Muscle of leg (tissue), 3 donors: ENCODE measurements at regions not wholly inside any gene's neighbourhood (a gene's known extent, or its start where the extent isn't known, plus 50 kb on each side); places are given as distances from the start of the nearest gene placed in this dataset.

ENCODE experiments used
- DNase-seq: peaks from one replicate; pipeline ENCODE4 v3.0.0; 2013
- H3K27ac ChIP-seq: one replicate; pipeline ENCODE4 v1.5.1; 2013; ENCODE audit warnings: mild to moderate bottlenecking, low read length, control low read depth
- H3K27me3 ChIP-seq: one replicate; pipeline ENCODE4 v1.6.1; 2013; ENCODE audit warnings: low read length; ENCODE audit not compliant: control insufficient read depth, insufficient read depth
- H3K36me3 ChIP-seq: one replicate; pipeline ENCODE4 v1.6.1; 2013; ENCODE audit warnings: low read length; ENCODE audit not compliant: control insufficient read depth, insufficient read depth
- H3K4me1 ChIP-seq: one replicate; pipeline ENCODE4 v1.6.1; 2013; ENCODE audit warnings: low read length; ENCODE audit not compliant: control insufficient read depth, insufficient read depth
- H3K4me3 ChIP-seq: one replicate; pipeline ENCODE4 v1.5.1; 2013; ENCODE audit warnings: low read length, control low read depth
- H3K9me3 ChIP-seq: replicated peaks from 2 replicates; pipeline ENCODE4 v1.6.1; 2013; ENCODE audit warnings: low read depth, low read length; ENCODE audit not compliant: control insufficient read depth
- WGBS: methylation state at CpG from one replicate; pipeline ENCODE4 v1.1.5; 2013; ENCODE audit warnings: missing lambda C conversion rate; ENCODE audit not compliant: insufficient coverage; 5-methylcytosine and 5-hydroxymethylcytosine counted together

- Histone ChIP-seq H3K9me3 (no peaks in the 10 kb centered on the region), H3K27me3 (no peaks in the 10 kb centered on the region), H3K36me3 (no peaks in the 10 kb centered on the region), H3K4me1 (no peaks in the 10 kb centered on the region), H3K4me3 (no peak overlapping the region), H3K27ac (peak overlapping the region; percentile 29)
- no CpG with 5 or more reads among the region's 3 CpGs for WGBS
- DNase-seq: peak; percentile 88
Measured at GRCh38 chr10:28219251-28219650, 83.6 kb downstream of the MPP7 start.

DNA sequence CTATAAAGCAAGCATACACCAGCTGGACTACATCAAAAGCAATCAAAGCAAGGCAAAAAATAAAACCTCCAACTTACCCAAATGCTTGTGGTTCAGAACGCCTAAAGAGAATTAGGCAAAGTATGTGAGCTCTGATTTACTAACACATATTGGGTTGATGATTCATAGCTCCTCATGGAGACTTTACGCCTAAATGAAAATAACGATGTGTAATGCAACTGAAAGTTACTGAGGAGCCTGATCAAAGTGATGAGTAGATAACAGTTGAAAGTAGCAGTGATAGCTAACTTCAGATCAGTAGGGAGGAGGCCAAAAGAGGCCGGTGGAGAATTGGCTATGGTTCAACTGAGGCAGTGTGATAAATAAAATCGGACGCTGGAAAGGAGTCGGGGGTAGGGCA, 85.0 kb downstream of the MPP7 start:
- no peaks in the 10 kb centered on the region for H3K36me3 ChIP-seq
- H3K4me3 ChIP-seq: no peak overlapping the region
- no peak for DNase-seq
- H3K9me3 ChIP-seq: no peaks in the 10 kb centered on the region
- WGBS: 74% methylated on average over 5 of the region's 7 CpGs
- no peak overlapping the region for H3K27ac ChIP-seq
- no peaks in the 10 kb centered on the region for H3K27me3 ChIP-seq
- H3K4me1 ChIP-seq: no peaks in the 10 kb centered on the region

- H3K9me3 ChIP-seq: no peaks in the 10 kb centered on the region
- WGBS: 71% methylated on average over 1 of the region's 3 CpGs
- no peaks in the 10 kb centered on the region for H3K4me1 ChIP-seq
- no peaks in the 10 kb centered on the region for H3K27me3 ChIP-seq
- no peak overlapping the region for H3K4me3 ChIP-seq
- no peak overlapping the region for H3K27ac ChIP-seq
- no peaks in the 10 kb centered on the region for H3K36me3 ChIP-seq
- DNase-seq: no peak
Measured at GRCh38 chr10:28215930-28216329, 86.9 kb downstream of the MPP7 start.

DNA sequence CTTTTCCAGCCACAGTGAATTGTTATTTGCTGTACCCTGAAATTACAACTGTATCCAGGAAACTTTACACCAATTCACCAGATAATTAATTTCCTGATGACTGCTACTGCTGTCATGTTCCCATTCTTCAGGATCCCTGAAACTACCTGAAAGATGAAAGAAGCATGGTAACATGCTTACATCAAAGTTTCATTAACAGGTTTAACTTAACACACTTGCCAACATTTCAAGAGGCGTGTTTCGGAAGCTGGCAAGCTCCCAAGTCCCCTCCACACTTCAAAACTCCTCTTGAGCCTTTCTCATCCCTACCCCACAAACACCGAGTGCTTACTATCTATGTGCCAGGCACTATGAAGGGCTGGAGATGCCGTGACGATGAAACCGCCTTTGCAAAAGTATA, 88.6 kb downstream of the MPP7 start:
- no peak overlapping the region for H3K27ac ChIP-seq
- H3K36me3 ChIP-seq: no peaks in the 10 kb centered on the region
- no peak for DNase-seq
- no peak overlapping the region for H3K4me3 ChIP-seq
- H3K9me3 ChIP-seq: no peaks in the 10 kb centered on the region
- no peaks in the 10 kb centered on the region for H3K4me1 ChIP-seq
- H3K27me3 ChIP-seq: no peaks in the 10 kb centered on the region
- no CpG with 5 or more reads among the region's 6 CpGs for WGBS

GRCh38 chr10:28211759-28212158, 91.1 kb downstream of the MPP7 start:
- H3K36me3 ChIP-seq: no peaks in the 10 kb centered on the region
- peaks cover 3% of the 10 kb centered on the region for H3K9me3 ChIP-seq
- H3K27ac ChIP-seq: no peak overlapping the region
- no peak overlapping the region for H3K4me3 ChIP-seq
- no peak for DNase-seq
- no peaks in the 10 kb centered on the region for H3K4me1 ChIP-seq
- H3K27me3 ChIP-seq: no peaks in the 10 kb centered on the region
- WGBS: 79% methylated on average over 2 of the region's 5 CpGs

- Histone ChIP-seq H3K9me3 (peaks cover 3% of the 10 kb centered on the region), H3K4me1 (peaks cover 1% of the 10 kb centered on the region), H3K4me3 (no peak overlapping the region), H3K27ac (no peak overlapping the region), H3K36me3 (no peaks in the 10 kb centered on the region), H3K27me3 (no peaks in the 10 kb centered on the region)
- no CpG with 5 or more reads among the region's 2 CpGs for WGBS
- DNase-seq: no peak
Measured at GRCh38 chr10:28207799-28208198, 95.1 kb downstream of the MPP7 start.

DNA sequence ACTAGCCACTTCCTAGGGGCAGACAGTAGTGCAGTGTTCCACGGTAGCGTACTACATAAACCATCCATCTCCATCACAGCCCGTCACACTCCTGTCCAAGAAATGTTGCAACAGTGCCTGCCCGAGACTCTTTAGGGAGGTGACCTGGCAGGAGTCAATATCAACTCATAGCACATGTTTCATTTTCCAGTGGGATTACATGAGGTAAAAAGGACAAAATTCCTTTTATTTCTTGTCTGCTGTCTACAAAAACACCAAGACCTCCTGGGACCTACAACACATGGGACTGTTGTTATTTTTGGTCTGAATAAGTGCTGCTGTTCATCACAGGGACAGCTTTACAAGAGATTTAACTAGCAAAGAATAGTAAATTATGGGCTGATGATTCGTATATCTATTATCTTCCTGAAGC, 99.9 kb downstream of the MPP7 start:
- 15% methylated on average over 3 of the region's 5 CpGs for WGBS
- no peaks in the 10 kb centered on the region for H3K27me3 ChIP-seq

DNA sequence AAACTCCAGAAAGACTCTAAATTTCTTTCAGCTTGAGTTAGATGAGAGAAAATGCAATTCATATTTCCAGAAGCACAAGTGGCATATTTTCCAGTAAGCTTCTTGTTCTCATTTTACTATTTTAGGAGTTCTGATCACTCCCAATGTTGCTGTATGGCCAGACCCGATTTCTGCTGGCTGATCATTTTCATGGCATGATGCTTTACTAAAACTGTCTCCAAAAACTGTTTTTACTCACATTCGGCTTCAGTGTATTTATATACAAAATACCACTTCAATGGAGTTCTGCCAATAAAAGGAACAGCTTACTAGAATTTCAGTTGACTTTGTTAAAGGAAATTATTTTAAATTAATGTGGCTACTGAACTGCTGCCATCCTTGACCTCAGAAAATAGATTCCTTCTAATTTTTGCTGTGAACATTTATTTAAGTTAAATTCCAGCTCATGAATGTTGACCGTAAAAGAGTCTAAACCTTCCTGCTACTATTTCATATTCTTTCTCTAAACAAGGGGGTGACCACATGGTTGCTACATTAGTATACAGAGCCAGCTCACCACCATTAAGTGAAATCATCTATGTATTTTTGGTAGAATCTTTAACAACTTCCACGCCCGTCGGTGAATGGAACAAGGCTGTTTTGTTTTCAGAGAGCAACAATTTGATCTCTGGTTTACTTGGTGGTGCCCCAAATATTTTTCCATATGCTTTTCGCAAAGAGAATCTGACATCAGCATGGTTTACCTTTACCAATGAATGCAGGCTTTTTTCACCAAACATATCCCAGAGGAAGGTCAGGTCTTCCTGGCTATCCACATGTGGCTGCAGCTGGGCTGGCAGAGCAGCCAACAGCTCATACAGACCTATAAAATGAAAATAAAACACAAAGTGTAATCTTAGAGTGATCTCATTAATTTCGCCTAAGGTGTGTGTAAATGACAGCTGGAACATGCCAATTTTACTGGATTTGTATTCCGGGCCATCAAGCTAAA, 101.2 kb downstream of the MPP7 start:
- no peaks in the 10 kb centered on the region for H3K36me3 ChIP-seq
- no peaks in the 10 kb centered on the region for H3K9me3 ChIP-seq
- no peaks in the 10 kb centered on the region for H3K27me3 ChIP-seq
- peak overlapping the region; percentile 65 for H3K27ac ChIP-seq
- H3K4me3 ChIP-seq: no peak overlapping the region
- WGBS: 36% methylated on average over 4 of the region's 9 CpGs
- peaks cover 5% of the 10 kb centered on the region for H3K4me1 ChIP-seq
- DNase-seq: peak; percentile 71

More for the DNA sequence above, 99.9 kb downstream of the MPP7 start:
- Histone ChIP-seq H3K9me3 (no peaks in the 10 kb centered on the region), H3K27ac (peak overlapping the region; percentile 65), H3K4me1 (peaks cover 5% of the 10 kb centered on the region), H3K36me3 (no peaks in the 10 kb centered on the region), H3K4me3 (no peak overlapping the region)
- DNase-seq: peak; percentile 50

GRCh38 chr10:28200775-28201174, 102.1 kb downstream of the MPP7 start:
- no CpG with 5 or more reads among the region's 1 CpG for WGBS
- H3K4me1 ChIP-seq: peaks cover 5% of the 10 kb centered on the region
- DNase-seq: no peak
- no peaks in the 10 kb centered on the region for H3K27me3 ChIP-seq
- H3K36me3 ChIP-seq: no peaks in the 10 kb centered on the region
- peak overlapping the region; percentile 42 for H3K27ac ChIP-seq
- H3K4me3 ChIP-seq: no peak overlapping the region
- H3K9me3 ChIP-seq: no peaks in the 10 kb centered on the region

- Histone ChIP-seq H3K4me1 (peaks cover 5% of the 10 kb centered on the region), H3K4me3 (no peak overlapping the region), H3K36me3 (no peaks in the 10 kb centered on the region), H3K9me3 (no peaks in the 10 kb centered on the region), H3K27me3 (no peaks in the 10 kb centered on the region), H3K27ac (peak overlapping the region; percentile 52)
- 24% methylated on average over 5 of the region's 7 CpGs for WGBS
- DNase-seq: peak; percentile 65
Measured at GRCh38 chr10:28199941-28200340, 102.9 kb downstream of the MPP7 start.
